Cardiac fibroblast (primary cell): ENCODE measurements at regions not wholly inside any gene's neighbourhood (a gene's known extent, or its start where the extent isn't known, plus 50 kb on each side); places are given as distances from the start of the nearest gene placed in this dataset.

Experiments
- DNase-seq, 2 donors: peaks; one replicate each; pipeline versions ENCODE4 v3.0.0 to v3.0.0-alpha.2; 2010; ENCODE audit warnings: low read depth in 2 of 2
- H3K4me3 ChIP-seq, 2 donors: replicated peaks in 1 of 2; 1 replicate in 1 of 2; 2 replicates in 1 of 2; pipeline ENCODE4 v1.5.1; 2011; ENCODE audit warnings: low read depth in 2 of 2, low read length in 2 of 2, mild to moderate bottlenecking in 2 of 2, moderate library complexity in 1 of 2
- CTCF ChIP-seq: IDR thresholded peaks from one replicate; pipeline ENCODE4 v1.5.1; 2011; ENCODE audit warnings: low read depth, mild to moderate bottlenecking, low read length, inconsistent platforms

GRCh38 chr9:28155671-28156070 lies 582.4 kb upstream of the C9orf72 start:
- TF ChIP-seq CTCF = no peak
- H3K4me3 ChIP-seq = no peak overlapping the region
- DNase-seq = no peak

DNA sequence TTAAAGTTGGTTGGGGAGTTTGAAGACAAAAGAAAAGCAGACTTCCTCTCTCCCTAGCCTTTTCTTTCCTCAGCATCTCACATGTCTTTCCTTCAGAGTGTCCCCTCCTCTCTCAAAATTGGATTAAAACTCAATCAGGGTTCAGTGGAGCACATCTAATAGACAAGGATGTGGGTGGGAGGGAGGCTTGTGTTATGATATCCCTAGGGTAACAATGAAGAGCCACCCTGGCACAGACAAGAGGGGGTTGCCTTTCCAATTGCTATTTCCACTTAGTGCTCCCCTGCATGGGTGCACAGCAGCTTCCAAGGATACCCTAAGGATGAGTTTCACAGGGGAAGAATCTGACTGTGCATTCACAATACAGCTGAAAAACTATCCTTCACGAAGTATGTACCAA lies 585.2 kb upstream of the C9orf72 start:
- H3K4me3 ChIP-seq = no peak overlapping the region
- no peak for TF ChIP-seq CTCF
- DNase-seq = no peak

GRCh38 chr9:28163619-28164018 lies 590.3 kb upstream of the C9orf72 start:
- no peak for TF ChIP-seq CTCF
- H3K4me3 ChIP-seq = no peak overlapping the region
- DNase-seq = no peak

- no peak overlapping the region for H3K4me3 ChIP-seq
- DNase-seq = no peak
- TF ChIP-seq CTCF = no peak
Measured at GRCh38 chr9:28166179-28166578, 592.9 kb upstream of the C9orf72 start.

DNA sequence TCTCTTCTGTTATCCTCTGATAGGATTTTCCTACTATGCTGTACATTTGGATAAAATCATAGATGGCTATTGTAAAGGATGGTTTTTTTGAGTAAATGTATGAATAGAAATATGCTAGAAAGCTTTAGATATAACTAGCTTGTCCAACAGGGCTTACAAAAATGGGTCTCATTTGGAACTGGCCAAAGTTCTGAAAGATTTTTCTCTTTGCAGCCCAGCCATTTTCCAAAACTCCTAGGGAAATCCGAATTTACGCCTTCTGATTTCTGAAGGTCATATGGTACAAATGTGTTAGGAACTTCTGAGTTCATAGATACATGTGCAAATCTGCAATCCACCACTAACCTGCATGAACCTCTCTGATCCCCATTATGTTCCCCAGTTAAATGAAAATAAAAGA lies 603.9 kb upstream of the C9orf72 start:
- TF ChIP-seq CTCF = no peak
- H3K4me3 ChIP-seq = no peak overlapping the region
- no peak for DNase-seq

DNA sequence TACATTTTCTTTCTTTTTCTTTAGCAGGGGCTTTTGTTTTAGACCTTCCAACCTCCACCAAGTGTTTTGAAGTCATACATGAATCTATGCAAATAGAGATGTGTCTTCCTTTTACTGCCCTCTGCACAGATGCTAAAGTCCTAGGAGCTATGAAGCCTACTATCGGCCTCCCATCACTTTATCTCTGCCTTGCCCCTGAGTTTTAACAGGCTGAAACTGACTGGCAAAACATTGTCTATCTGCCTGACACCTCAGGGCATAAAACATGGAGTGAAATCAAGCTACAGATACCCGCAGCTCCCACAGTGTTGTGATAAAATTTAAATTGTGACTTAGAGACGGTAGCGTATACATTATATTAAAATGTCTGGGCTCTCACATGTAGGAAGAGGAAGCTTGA lies 604.6 kb upstream of the C9orf72 start:
- H3K4me3 ChIP-seq = no peak overlapping the region
- no peak for TF ChIP-seq CTCF
- no peak for DNase-seq

DNA sequence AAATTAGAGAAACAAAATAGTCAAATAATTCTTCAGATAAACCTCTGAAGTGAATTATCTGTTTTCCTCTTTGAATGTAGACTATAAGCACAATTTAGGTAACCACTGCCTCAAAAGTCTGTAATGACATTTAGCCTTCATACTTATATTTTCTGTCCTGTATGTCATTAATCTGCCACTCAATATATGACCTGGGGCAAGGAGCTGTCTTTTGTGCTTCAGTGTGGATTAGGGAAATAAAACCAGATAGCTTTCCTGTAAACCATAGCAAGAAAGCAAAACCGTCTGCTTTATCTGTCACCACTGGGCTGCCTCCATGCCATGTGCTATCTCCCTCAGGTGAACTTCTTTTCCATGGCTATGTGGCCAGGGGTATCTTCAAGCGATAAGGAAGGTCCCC lies 606.6 kb upstream of the C9orf72 start:
- no peak for DNase-seq
- TF ChIP-seq CTCF = no peak
- no peak overlapping the region for H3K4me3 ChIP-seq
